ENCODE measurements at regions not wholly inside any gene's neighbourhood (a gene's known extent, or its start where the extent isn't known, plus 50 kb on each side); places are given as distances from the start of the nearest gene placed in this dataset.

DNA sequence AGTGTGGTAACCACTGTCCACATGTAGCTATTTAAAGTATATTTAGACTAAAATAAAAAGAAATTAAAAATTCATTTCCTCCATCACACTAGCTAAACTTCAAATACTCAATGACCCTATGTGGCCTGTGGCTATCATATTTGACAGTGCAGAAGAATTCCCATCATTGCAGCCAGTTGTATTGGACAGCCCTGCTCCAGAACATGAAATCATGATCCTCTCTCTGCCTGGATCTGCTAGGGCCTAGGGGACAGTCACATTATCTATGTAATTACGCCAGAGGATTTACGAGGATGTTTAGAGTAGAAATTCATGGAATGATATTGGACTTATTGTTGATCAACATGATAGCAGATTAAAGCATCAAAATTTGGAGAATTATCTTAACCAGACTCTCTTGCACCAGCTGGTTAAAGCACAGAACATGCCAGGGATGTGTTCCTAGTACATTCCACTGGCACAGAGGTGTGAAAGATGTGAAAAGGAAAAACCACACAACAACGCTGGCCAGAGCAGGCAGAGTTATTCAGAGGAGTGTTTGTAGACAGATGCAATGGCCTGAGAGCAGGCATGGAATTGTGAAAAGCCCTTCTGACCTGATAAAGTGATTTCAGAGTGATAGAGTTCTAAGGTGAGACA lies 108.9 kb upstream of the STARD13 start:
- TF ChIP-seq, protein P1, sequence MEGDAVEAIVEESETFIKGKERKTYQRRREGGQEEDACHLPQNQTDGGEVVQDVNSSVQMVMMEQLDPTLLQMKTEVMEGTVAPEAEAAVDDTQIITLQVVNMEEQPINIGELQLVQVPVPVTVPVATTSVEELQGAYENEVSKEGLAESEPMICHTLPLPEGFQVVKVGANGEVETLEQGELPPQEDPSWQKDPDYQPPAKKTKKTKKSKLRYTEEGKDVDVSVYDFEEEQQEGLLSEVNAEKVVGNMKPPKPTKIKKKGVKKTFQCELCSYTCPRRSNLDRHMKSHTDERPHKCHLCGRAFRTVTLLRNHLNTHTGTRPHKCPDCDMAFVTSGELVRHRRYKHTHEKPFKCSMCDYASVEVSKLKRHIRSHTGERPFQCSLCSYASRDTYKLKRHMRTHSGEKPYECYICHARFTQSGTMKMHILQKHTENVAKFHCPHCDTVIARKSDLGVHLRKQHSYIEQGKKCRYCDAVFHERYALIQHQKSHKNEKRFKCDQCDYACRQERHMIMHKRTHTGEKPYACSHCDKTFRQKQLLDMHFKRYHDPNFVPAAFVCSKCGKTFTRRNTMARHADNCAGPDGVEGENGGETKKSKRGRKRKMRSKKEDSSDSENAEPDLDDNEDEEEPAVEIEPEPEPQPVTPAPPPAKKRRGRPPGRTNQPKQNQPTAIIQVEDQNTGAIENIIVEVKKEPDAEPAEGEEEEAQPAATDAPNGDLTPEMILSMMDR (IDR thresholded peaks at IDR 0.05; ENCODE audit: insufficient read depth, missing control alignments) = no peak
- FAIRE-seq = no peak
- no peak for DNase-seq (ENCODE audit: insufficient read length, low spot score)

DNA sequence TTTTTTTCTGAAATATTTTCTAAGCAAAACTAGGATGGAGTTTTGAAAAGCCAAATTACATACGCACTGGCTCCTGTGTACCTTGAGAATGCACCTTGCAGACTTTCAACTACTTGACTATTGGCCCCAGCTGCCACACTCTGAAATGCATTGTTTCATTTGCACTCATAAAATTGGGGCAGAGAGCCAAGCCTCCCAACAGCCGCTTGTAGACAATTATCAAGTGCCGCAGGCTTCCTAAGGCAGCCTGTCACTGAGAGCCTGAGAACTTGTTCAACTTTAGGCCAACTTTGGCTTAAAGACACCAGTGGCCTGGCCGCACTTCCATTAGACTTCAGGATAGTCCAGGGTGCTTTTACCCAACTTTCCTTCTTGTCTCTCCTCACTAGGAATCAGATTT lies 115.7 kb upstream of the STARD13 start:
- DNase-seq (ENCODE audit: insufficient read length, low spot score) (no peak), FAIRE-seq (no peak)
- TF ChIP-seq, protein P1 (IDR thresholded peaks at IDR 0.05; ENCODE audit: insufficient read depth, missing control alignments) = no peak

DNA sequence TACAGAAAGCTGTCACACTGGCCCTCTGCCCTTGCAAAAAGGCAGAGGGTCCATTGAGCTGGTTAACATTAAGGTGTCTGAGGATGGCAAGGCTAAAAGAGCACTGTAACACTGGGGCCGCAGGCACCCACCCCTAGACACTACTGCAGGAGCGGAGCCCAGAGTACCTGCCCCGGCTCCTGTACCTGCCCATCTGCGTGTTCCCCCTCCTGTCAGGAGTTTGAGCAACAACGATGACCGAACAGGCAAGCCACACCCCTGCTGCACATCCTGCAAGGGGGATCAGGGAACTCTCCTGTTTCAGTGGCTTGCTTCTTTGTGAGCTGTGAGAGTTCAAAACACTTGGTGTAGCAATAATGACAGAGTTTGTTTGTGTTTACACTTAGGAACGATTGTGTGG lies 117.4 kb upstream of the STARD13 start:
- TF ChIP-seq, protein P1 (IDR thresholded peaks at IDR 0.05; ENCODE audit: insufficient read depth, missing control alignments) = no peak
- FAIRE-seq = no peak
- DNase-seq (ENCODE audit: insufficient read length, low spot score) = no peak

DNA sequence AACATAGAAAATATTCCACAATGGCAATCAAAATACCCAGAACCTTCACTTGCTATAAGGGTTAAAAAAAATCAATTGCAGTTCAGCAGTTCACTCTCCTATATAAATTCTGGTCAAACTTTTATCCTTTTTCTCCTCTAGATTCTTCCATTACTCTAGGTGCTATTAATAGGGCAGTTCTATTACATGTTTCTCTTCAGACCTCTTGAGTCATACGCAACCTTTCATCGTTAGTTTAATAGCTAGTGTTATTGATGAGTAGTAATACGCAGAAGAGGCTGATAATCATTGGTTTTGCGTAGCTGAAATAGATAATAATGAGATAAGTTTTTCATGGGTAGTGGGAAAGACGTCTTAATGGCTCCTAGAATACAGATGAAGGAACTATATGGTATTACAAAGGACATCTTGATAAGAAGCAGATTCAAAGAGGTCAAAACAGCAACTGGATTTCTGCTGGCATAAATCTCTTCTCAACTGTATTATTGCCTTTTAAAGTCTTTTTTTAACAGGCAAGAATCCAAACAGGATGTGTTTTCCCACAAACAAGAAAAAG lies 118.3 kb upstream of the STARD13 start:
- TF ChIP-seq, protein P1 (IDR thresholded peaks at IDR 0.05; ENCODE audit: insufficient read depth, missing control alignments) = no peak
- DNase-seq (ENCODE audit: insufficient read length, low spot score) = no peak
- FAIRE-seq = no peak

DNA sequence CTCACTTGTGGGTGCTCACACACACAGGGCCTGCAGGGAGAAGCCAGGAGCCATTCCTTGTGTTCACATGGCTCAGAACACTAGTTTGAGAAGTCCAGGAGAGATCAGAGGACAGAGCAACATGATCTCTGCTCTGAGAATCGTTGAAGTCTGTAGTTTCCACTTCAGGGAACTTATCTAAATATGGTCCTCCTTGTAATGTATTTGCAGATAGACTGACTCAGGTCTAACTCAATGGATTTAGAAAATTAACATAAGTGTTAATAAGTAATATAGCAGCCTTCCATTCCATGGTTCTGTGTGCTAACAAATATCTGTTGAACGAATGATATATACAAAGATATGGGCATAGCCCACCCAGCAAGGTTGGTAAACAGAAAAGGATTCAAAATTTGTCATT lies 119.8 kb upstream of the STARD13 start:
- FAIRE-seq = no peak
- TF ChIP-seq, protein P1 (IDR thresholded peaks at IDR 0.05; ENCODE audit: insufficient read depth, missing control alignments) = no peak

DNA sequence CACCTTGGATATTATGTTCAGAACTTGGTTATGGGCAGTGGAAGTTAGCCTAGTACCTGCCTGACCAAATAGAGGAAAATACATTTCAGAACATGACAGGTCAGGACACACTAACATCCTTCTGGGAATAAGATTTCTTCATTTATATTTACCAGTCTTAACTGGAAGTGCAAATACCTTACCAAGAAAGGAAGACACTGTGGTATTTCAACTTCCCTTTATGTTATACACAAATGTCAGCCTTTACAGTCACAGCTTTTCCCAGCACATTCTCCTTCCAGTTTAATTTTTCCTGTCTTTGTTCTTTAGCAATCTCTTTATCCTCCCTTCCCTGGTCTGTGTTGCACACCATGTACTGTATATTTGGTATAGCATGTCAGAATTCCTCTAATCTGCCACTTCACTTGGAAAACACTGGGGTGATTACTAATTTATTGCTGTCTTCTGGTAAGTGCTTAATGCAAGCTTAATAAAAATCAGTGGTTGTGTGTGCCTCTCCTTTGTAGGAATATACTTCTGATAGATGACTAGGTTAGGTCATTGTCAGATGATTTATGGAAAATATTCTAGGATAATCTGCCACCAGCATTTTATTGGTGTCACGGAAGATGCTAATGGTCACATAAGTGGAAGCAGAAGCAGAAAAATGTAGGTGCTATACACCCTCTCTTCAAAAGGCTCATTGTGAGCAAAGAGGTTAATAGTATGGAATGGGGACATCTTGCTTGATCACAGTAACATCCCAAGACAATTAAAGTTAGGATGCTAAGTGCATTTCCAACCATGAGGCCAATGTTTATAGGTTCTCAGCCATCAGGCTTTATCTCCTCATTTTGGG lies 124.3 kb upstream of the STARD13 start:
- TF ChIP-seq, protein P1 (IDR thresholded peaks at IDR 0.05; ENCODE audit: insufficient read depth, missing control alignments) = no peak
- DNase-seq (ENCODE audit: insufficient read length, low spot score) (no peak), FAIRE-seq (no peak)

More for the DNA sequence above, 119.8 kb upstream of the STARD13 start:
- DNase-seq (ENCODE audit: insufficient read length, low spot score) = no peak

All from D721Med (cell line).